ENCODE measurements at regions not wholly inside any gene's neighbourhood (a gene's known extent, or its start where the extent isn't known, plus 50 kb on each side); places are given as distances from the start of the nearest gene placed in this dataset.

GRCh38 chr10:49448924-49449323 lies 53.0 kb upstream of the DRGX start:
- no peaks in the 10 kb centered on the region for H3K79me2 ChIP-seq (ENCODE audit: control insufficient read depth, insufficient read depth, low read length)
- peak in 1 of 2 donors; percentile 30 for DNase-seq (ENCODE audit: low read depth in 2 of 2)
- no peaks in the 10 kb centered on the region for H3K36me3 ChIP-seq (ENCODE audit: control insufficient read depth, insufficient read depth, low read length)
- no peaks in the 10 kb centered on the region for H3K27me3 ChIP-seq (ENCODE audit: control insufficient read depth, insufficient read depth, low read length)
- H3K9ac ChIP-seq (ENCODE audit: insufficient read depth, low read length) = no peak overlapping the region
- H3K4me3 ChIP-seq (replicated peaks in 1 of 4; ENCODE audit: control extremely low read depth in 1 of 4, insufficient read depth in 1 of 4, low read depth in 3 of 4, low read length in 4 of 4) = no peak overlapping the region
- H2AFZ ChIP-seq (ENCODE audit: low read length) = no peak overlapping the region
- no peaks in the 10 kb centered on the region for H4K20me1 ChIP-seq (ENCODE audit: control insufficient read depth, extremely low read depth, insufficient read depth, low read length)
- H3K9me3 ChIP-seq (ENCODE audit: control insufficient read depth, insufficient read depth, low read depth, low read length) = no peaks in the 10 kb centered on the region
- H3K4me1 ChIP-seq (ENCODE audit: control insufficient read depth, extremely low read depth, insufficient read depth, low read length) = no peaks in the 10 kb centered on the region
- H3K4me2 ChIP-seq (ENCODE audit: extremely low read depth, insufficient read depth, low read length) = no peak overlapping the region
- no peak for TF ChIP-seq CTCF (conservative IDR thresholded peaks at IDR 0.05 in 1 of 2, IDR thresholded peaks at IDR 0.05 in 1 of 2; ENCODE audit: low read depth in 1 of 2, low read length in 2 of 2)
- TF ChIP-seq EZH2 (IDR thresholded peaks at IDR 0.05; ENCODE audit: low read length, missing control alignments) = no peak
- no peak overlapping the region for H3K27ac ChIP-seq (ENCODE audit: insufficient read depth, low read length)

GRCh38 chr10:49446031-49446430 lies 50.1 kb upstream of the DRGX start:
- H3K4me1 ChIP-seq (ENCODE audit: control insufficient read depth, extremely low read depth, insufficient read depth, low read length) = no peaks in the 10 kb centered on the region
- no peaks in the 10 kb centered on the region for H3K27me3 ChIP-seq (ENCODE audit: control insufficient read depth, insufficient read depth, low read length)
- H3K36me3 ChIP-seq (ENCODE audit: control insufficient read depth, insufficient read depth, low read length) = no peaks in the 10 kb centered on the region
- no peak overlapping the region for H3K4me3 ChIP-seq (replicated peaks in 1 of 4; ENCODE audit: control extremely low read depth in 1 of 4, insufficient read depth in 1 of 4, low read depth in 3 of 4, low read length in 4 of 4)
- no peak overlapping the region for H3K9ac ChIP-seq (ENCODE audit: insufficient read depth, low read length)
- TF ChIP-seq EZH2 (IDR thresholded peaks at IDR 0.05; ENCODE audit: low read length, missing control alignments) = no peak
- TF ChIP-seq CTCF (conservative IDR thresholded peaks at IDR 0.05 in 1 of 2, IDR thresholded peaks at IDR 0.05 in 1 of 2; ENCODE audit: low read depth in 1 of 2, low read length in 2 of 2) = no peak
- no peaks in the 10 kb centered on the region for H4K20me1 ChIP-seq (ENCODE audit: control insufficient read depth, extremely low read depth, insufficient read depth, low read length)
- no peak overlapping the region for H3K4me2 ChIP-seq (ENCODE audit: extremely low read depth, insufficient read depth, low read length)
- no peaks in the 10 kb centered on the region for H3K79me2 ChIP-seq (ENCODE audit: control insufficient read depth, insufficient read depth, low read length)
- no peak overlapping the region for H2AFZ ChIP-seq (ENCODE audit: low read length)
- no peaks in the 10 kb centered on the region for H3K9me3 ChIP-seq (ENCODE audit: control insufficient read depth, insufficient read depth, low read depth, low read length)
- DNase-seq (ENCODE audit: low read depth in 2 of 2) = peak in 1 of 2 donors; percentile 56
- no peak overlapping the region for H3K27ac ChIP-seq (ENCODE audit: insufficient read depth, low read length)

Measured in fibroblast of lung (primary cell).